T-cell (primary cell): ENCODE measurements at regions not wholly inside any gene's neighbourhood (a gene's known extent, or its start where the extent isn't known, plus 50 kb on each side); places are given as distances from the start of the nearest gene placed in this dataset.
A peak's percentile ranks its signal among the peaks of the same experiment; 100 is the strongest.
"Not testable (repeated sequence)": the region's sequence is repeated elsewhere in the genome, so short reads cannot be mapped to it uniquely, and the experiment has no call there.

ENCODE experiments used
- ATAC-seq, 4 experiments: fragments of 200-7000 bp in 3 of 4; fragments of 150-1000 bp in 1 of 4; cut with Tn5 transposase; replicated peaks in 1 of 4; 1 replicate in 3 of 4; 2 replicates in 1 of 4; pipeline ENCODE4 v1.10.0; 2021; ENCODE audit warnings: moderate library complexity in 3 of 4, mild to moderate bottlenecking in 2 of 4, moderate number of reproducible peaks in 1 of 4
- CTCF ChIA-PET, 2 donors: fragments of 300-600 bp; sonication (Branson Sonifier 250); formaldehyde crosslinking; loops; one replicate each; lab custom pipeline; 2022; ENCODE audit warnings: antibody characterized with exemption in 2 of 2; lab: Charles Lee
- POLR2A ChIA-PET, 2 donors: fragments of 300-600 bp; sonication (Branson Sonifier 250); formaldehyde crosslinking; loops; one replicate each; lab custom pipeline; 2022; ENCODE audit warnings: antibody characterized with exemption in 2 of 2; lab: Charles Lee
- DNase-seq, 35 experiments: peaks; one replicate each; pipeline versions ENCODE4 v3.0.0 to v3.0.0-alpha.2; 2013 to 2023
- H3K27ac ChIP-seq: one replicate; pipeline ENCODE4 v1.5.1; 2013; ENCODE audit warnings: low read length
- H3K27me3 ChIP-seq, 2 experiments: replicated peaks in 1 of 2; 1 replicate in 1 of 2; 2 replicates in 1 of 2; pipeline versions ENCODE4 v1.6.1 to v1.7.0; 2013; ENCODE audit warnings: low read length in 1 of 2, mixed read lengths in 1 of 2; ENCODE audit not compliant: control insufficient read depth in 2 of 2, insufficient read depth in 2 of 2; ENCODE audit errors: extremely low read depth in 1 of 2
- H3K36me3 ChIP-seq, 2 donors: 1 replicate in 1 of 2; 2 replicates in 1 of 2; pipeline versions ENCODE4 v1.6.1 to v1.7.0; 2013; ENCODE audit warnings: low read length in 1 of 2; ENCODE audit not compliant: control insufficient read depth in 2 of 2, insufficient read depth in 1 of 2; ENCODE audit errors: extremely low read depth in 1 of 2
- H3K4me1 ChIP-seq, 2 experiments: 1 replicate in 1 of 2; 2 replicates in 1 of 2; pipeline versions ENCODE4 v1.6.1 to v1.7.0; 2013; ENCODE audit warnings: low read length in 2 of 2, mixed read lengths in 1 of 2; ENCODE audit not compliant: insufficient read depth in 2 of 2, control insufficient read depth in 1 of 2; ENCODE audit errors: extremely low read depth in 1 of 2
- H3K4me3 ChIP-seq, 2 donors: 1 replicate in 1 of 2; 2 replicates in 1 of 2; pipeline versions ENCODE4 v1.5.1 to v1.7.0; 2013; ENCODE audit warnings: mild to moderate bottlenecking in 2 of 2, low read length in 1 of 2, moderate library complexity in 1 of 2; ENCODE audit not compliant: control insufficient read depth in 1 of 2; ENCODE audit errors: extremely low read depth in 1 of 2
- H3K9me3 ChIP-seq: 2 replicates; pipeline ENCODE4 v1.7.0; 2013
- H3K27ac Mint-ChIP-seq, 2 donors: one replicate each; pipeline ENCODE4 v1.8.0; 2020 to 2021; ENCODE audit warnings: mild to moderate bottlenecking in 2 of 2, mixed read lengths in 2 of 2
- H3K27me3 Mint-ChIP-seq, 2 donors: one replicate each; pipeline ENCODE4 v1.8.0; 2021 to 2022; ENCODE audit warnings: mixed read lengths in 2 of 2
- H3K36me3 Mint-ChIP-seq: one replicate; pipeline ENCODE4 v1.8.0; 2021; ENCODE audit warnings: mixed read lengths
- H3K4me1 Mint-ChIP-seq, 3 donors: one replicate each; pipeline ENCODE4 v1.8.0; 2020 to 2022; ENCODE audit warnings: mixed read lengths in 3 of 3, mild to moderate bottlenecking in 1 of 3
- H3K4me3 Mint-ChIP-seq, 3 donors: one replicate each; pipeline ENCODE4 v1.8.0; 2020 to 2022; ENCODE audit warnings: mild to moderate bottlenecking in 3 of 3, mixed read lengths in 3 of 3, moderate library complexity in 3 of 3
- H3K9me3 Mint-ChIP-seq, 3 donors: one replicate each; pipeline ENCODE4 v1.8.0; 2020 to 2022; ENCODE audit warnings: mixed read lengths in 3 of 3
- WGBS: methylation state at CpG from one replicate; pipeline ENCODE4 v1.1.5; 2013; ENCODE audit warnings: missing lambda C conversion rate; ENCODE audit not compliant: insufficient coverage; 5-methylcytosine and 5-hydroxymethylcytosine counted together

DNA sequence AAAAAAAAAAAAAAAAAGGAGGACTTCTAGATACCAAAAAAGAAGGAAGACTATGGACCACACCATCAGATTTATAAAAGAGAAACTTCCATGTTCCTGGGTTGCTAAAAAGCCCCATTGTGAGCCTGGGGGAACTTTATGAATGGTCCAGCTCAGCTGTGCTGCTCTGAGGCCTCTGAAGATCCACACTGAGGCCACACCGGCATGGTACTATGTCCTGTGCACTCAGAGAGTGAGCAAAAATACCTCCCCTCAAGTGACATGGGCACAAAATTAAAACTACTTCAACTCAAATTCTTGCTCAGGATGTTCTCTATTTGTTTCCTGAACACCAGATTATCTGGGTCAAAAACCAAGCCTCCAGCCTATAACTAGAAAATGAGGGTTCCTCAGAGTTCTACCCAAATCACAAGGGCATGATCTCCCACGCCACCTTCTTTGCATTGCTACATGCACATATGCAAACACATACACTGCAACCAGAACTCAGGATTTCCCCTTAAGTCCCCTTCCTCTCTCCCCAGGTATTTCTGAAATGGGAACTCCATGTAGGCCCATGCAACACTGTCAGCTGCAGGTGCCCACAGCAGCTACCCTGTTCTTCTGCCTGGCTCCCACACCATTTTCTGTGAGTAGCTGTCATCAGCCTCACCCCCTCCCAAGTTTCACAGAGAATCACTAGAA, 94.4 kb downstream of the SH3GLB1 start:
- Mint-ChIP-seq H3K4me1 (no peaks in the 10 kb centered on the region), H3K27ac (no peak overlapping the region), H3K27me3 (no peaks in the 10 kb centered on the region), H3K4me3 (no peak overlapping the region), H3K9me3 (peaks cover 0 to 4% (median 4%) of the 10 kb centered on the region in 3 donors), H3K36me3 (no peaks in the 10 kb centered on the region)
- Histone ChIP-seq H3K27me3 (no peaks in the 10 kb centered on the region), H3K4me3 (no peak overlapping the region), H3K27ac (no peak overlapping the region), H3K36me3 (no peaks in the 10 kb centered on the region), H3K9me3 (no peaks in the 10 kb centered on the region), H3K4me1 (no peaks in the 10 kb centered on the region)
- ATAC-seq (peak in 1 of 4 experiments; percentile 27), DNase-seq (no peak)
- 95% methylated on average over 2 of the region's 2 CpGs for WGBS
- ChIA-PET POLR2A (no interaction called here), CTCF (no interaction called here)

DNA sequence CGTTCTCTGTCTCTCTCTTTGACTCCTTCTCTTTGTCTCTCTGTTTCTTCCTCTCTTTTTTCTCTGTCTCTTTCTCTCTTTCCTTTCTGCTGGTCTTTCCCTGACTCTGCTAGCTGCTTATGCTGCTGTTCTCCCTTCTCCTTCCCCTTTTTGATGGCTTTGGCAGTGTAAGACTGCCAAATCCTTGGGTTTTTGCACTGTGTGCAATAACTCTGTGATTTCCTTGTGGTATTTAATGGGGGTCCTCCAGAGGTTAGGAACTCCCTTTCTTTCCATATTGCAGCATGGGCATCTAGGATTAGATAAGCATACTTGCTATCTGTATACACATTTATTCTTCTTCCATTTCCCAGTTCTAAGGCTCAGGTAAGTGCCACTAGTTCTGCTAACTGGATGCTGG, 99.3 kb downstream of the SH3GLB1 start:
- H3K27me3 ChIP-seq, H3K4me3 Mint-ChIP-seq, H3K4me1 Mint-ChIP-seq, CTCF ChIA-PET, H3K9me3 ChIP-seq, DNase-seq, H3K4me1 ChIP-seq, H3K4me3 ChIP-seq, H3K27ac ChIP-seq, POLR2A ChIA-PET, H3K36me3 ChIP-seq, H3K27ac Mint-ChIP-seq, H3K36me3 Mint-ChIP-seq, ATAC-seq, H3K9me3 Mint-ChIP-seq, H3K27me3 Mint-ChIP-seq: not testable (repeated sequence)
- WGBS, result no CpG with 5 or more reads among the region's 1 CpG

DNA sequence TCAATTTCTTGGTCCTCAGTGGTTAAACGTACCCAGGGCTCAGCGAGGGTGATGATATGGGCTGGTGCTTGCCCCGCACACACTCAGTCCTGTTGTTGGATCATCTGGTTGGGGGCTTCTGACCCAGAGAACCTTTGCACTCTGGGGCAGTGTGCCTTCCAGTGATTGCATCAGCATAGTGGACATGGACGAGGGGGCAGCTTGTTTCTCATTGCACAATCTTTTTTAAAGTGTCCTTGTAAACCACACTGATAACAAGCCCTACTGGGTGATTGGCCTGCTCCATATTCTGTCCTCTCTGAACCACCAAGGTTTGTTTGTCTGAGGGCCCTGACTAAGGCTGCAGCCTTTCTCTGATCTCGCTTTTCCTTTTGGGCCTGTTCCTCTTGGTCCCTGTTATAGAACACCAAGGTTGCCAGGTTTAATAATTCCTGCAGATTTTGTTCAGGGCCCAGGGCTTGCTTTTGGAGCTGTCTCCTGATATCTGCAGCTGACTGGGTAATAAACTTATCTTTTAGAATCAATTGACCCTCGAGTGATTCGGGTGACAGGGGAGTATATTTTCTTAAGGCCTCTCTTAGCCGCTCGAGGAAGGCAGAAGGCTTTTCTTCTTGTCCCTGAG, 101.6 kb downstream of the SH3GLB1 start:
- DNase-seq, H3K4me3 Mint-ChIP-seq, POLR2A ChIA-PET, H3K9me3 Mint-ChIP-seq, H3K27me3 ChIP-seq, H3K4me1 ChIP-seq, H3K4me3 ChIP-seq, H3K9me3 ChIP-seq, ATAC-seq, H3K36me3 Mint-ChIP-seq, CTCF ChIA-PET, H3K27ac Mint-ChIP-seq, H3K27me3 Mint-ChIP-seq, H3K4me1 Mint-ChIP-seq, H3K36me3 ChIP-seq, H3K27ac ChIP-seq: not testable (repeated sequence)
- 91% methylated on average over 4 of the region's 9 CpGs for WGBS

DNA sequence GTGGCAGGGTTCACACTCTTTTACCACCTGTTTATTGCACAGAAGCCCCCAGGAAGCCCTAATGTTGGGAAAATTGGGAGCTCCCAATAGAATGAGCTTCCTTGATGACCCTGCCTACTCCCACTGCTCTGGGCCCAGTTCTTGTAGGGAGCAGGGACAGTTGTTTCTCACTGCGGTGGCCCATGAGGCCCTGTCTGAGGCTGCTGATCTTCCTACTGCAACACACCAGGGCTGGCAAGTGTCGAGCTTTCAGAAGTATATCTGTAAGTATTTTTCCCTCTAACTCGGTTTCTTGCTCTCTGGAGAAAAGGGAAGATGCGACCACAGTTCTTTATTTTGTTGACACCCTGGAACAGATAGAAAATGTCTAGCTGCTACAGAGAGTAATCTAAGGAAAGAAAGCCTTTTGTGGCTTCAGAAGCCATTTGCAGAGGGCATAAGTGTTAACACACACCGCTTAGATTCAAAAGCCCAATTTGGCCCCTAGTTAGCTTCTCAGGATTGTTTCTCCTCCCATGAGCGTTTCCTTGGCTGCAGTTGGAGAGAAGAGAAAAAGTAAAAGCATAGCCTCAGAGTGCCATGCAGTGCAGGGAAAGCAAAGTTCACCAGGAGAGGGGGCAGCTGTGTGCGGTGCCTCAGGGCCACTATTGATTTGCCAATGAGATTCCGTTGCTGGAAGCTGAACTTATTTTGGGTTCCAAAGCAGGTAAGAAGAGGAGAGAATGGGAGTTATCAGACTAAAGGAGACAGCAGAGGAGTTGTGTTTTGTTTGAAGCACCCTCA, 102.6 kb downstream of the SELENOF start:
- POLR2A ChIA-PET, result interaction anchor here in 1 of 2 donors (0.6 kb wide), 1 partner anchor 53 kb away, joined by 6 read pairs; no protein-coding TSS in a partner anchor

DNA sequence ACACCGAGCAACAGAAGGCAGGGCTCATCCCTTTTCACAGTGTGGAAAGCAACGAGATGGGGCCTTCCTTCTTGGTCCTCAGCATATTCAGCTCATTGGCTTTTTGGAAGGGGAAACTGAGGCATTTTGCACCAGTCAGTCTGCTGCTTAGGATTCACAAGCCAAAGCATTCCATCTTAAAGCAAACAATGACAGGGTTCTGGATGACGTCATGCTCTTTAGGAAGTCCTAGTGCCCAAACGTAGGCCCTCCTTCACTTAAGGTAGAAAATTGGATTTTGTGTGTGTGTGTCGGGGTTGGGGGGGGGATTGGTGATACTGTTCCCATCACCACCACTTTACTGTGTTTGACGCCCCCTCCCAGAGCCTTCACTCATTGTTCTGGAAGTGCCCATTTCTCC, 101.6 kb downstream of the SELENOF start:
- no peak for ATAC-seq
- POLR2A ChIA-PET, result interaction anchor here in 1 of 2 donors (0.6 kb wide), 1 partner anchor 67 kb away, joined by 4 read pairs; no protein-coding TSS in a partner anchor

More for the DNA sequence above, 102.6 kb downstream of the SELENOF start:
- Mint-ChIP-seq H3K27me3 (peaks cover 0 to 2% of the 10 kb centered on the region in 2 donors), H3K4me1 (no peaks in the 10 kb centered on the region), H3K9me3 (no peaks in the 10 kb centered on the region), H3K4me3 (no peak overlapping the region), H3K27ac (no peak overlapping the region), H3K36me3 (no peaks in the 10 kb centered on the region)
- Histone ChIP-seq H3K9me3 (no peaks in the 10 kb centered on the region), H3K4me3 (no peak overlapping the region), H3K27me3 (peaks cover 0 to 7% of the 10 kb centered on the region in 2 experiments), H3K4me1 (no peaks in the 10 kb centered on the region), H3K27ac (no peak overlapping the region), H3K36me3 (no peaks in the 10 kb centered on the region)
- CTCF ChIA-PET, result no interaction called here
- no peak for ATAC-seq
- DNase-seq, result no peak
- 85% methylated on average over 4 of the region's 8 CpGs for WGBS

More for the DNA sequence above, 101.6 kb downstream of the SELENOF start:
- H3K36me3 ChIP-seq, result no peaks in the 10 kb centered on the region
- no peaks in the 10 kb centered on the region for H3K4me1 ChIP-seq
- H3K27ac Mint-ChIP-seq, result no peak overlapping the region
- no peak overlapping the region for H3K4me3 Mint-ChIP-seq
- H3K4me1 Mint-ChIP-seq, result peaks cover 0 to 6% (median 2%) of the 10 kb centered on the region in 3 donors
- H3K27me3 ChIP-seq, result peaks cover 0 to 7% of the 10 kb centered on the region in 2 experiments
- DNase-seq, result no peak
- 100% methylated on average over 1 of the region's 6 CpGs for WGBS
- H3K9me3 ChIP-seq, result no peaks in the 10 kb centered on the region
- H3K27ac ChIP-seq, result no peak overlapping the region
- H3K4me3 ChIP-seq, result no peak overlapping the region
- peaks cover 0 to 2% of the 10 kb centered on the region in 2 donors for H3K27me3 Mint-ChIP-seq
- H3K9me3 Mint-ChIP-seq, result no peaks in the 10 kb centered on the region
- CTCF ChIA-PET, result no interaction called here
- no peaks in the 10 kb centered on the region for H3K36me3 Mint-ChIP-seq
